OCI-LY7 (cell line): ENCODE measurements at regions not wholly inside any gene's neighbourhood (a gene's known extent, or its start where the extent isn't known, plus 50 kb on each side); places are given as distances from the start of the nearest gene placed in this dataset.

ENCODE experiments used
- BruUV-seq: library from RNA; stranded (reverse); fragments of 400-500 nt; replicated peaks from 2 replicates; lab custom pipeline; 2021; lab: Mats Ljungman, UMichigan
- CTCF ChIA-PET: fragments of 300-600 bp; sonication (Branson Sonifier 250); formaldehyde crosslinking; loops from one replicate; lab custom pipeline; 2022; ENCODE audit warnings: antibody characterized with exemption; ENCODE audit not compliant: unreplicated experiment; lab: Charles Lee
- POLR2A ChIA-PET: fragments of 300-600 bp; sonication (Branson Sonifier 250); formaldehyde crosslinking; loops from one replicate; lab custom pipeline; 2022; ENCODE audit warnings: antibody characterized with exemption; lab: Charles Lee
- DNase-seq: peaks from one replicate; pipeline ENCODE4 v3.0.0-alpha.2; 2015; ENCODE audit warnings: low spot score
- H2AFZ ChIP-seq: fragments of 200-600 bp; sonication (generic), shearing (Covaris generic); 2 replicates; pipeline ENCODE4 v1.6.1; 2014; ENCODE audit warnings: mild to moderate bottlenecking, antibody characterized with exemption, low read length, moderate library complexity
- H3K27ac ChIP-seq: fragments of 200-600 bp; sonication (generic); 2 replicates; pipeline ENCODE4 v1.5.1; 2014; ENCODE audit warnings: mixed run types, low read depth, mild to moderate bottlenecking, moderate library complexity, low read length, inconsistent platforms; ENCODE audit not compliant: poor library complexity, severe bottlenecking
- H3K36me3 ChIP-seq: fragments of 200-600 bp; sonication (generic); 2 replicates; pipeline ENCODE4 v1.6.1; 2014; ENCODE audit warnings: mild to moderate bottlenecking, antibody characterized with exemption, low read length, moderate library complexity, mixed read lengths; ENCODE audit not compliant: insufficient read depth
- H3K4me1 ChIP-seq: fragments of 200-600 bp; sonication (generic); 2 replicates; pipeline ENCODE4 v1.5.1; 2014; ENCODE audit warnings: mild to moderate bottlenecking, low read length; ENCODE audit not compliant: insufficient read depth, poor library complexity, severe bottlenecking
- H3K4me2 ChIP-seq: fragments of 200-600 bp; sonication (generic); 2 replicates; pipeline ENCODE4 v1.6.1; 2014; ENCODE audit warnings: mild to moderate bottlenecking, low read length
- H3K4me3 ChIP-seq: fragments of 200-600 bp; sonication (generic); 2 replicates; pipeline ENCODE4 v1.5.1; 2014; ENCODE audit warnings: mild to moderate bottlenecking, low read depth, low read length; ENCODE audit not compliant: poor library complexity, severe bottlenecking
- H3K79me2 ChIP-seq: fragments of 200-600 bp; sonication (generic); 2 replicates; pipeline ENCODE4 v1.6.1; 2016; ENCODE audit warnings: low read depth, mild to moderate bottlenecking, low read length, moderate library complexity, mixed read lengths; ENCODE audit not compliant: insufficient read depth
- H3K9me2 ChIP-seq: fragments of 200-600 bp; sonication (generic); 2 replicates; pipeline ENCODE4 v1.6.1; 2016; ENCODE audit warnings: mild to moderate bottlenecking, low read length, mixed read lengths; ENCODE audit not compliant: insufficient read depth
- H3K9me3 ChIP-seq: fragments of 200-600 bp; sonication (generic); 2 replicates; pipeline ENCODE4 v1.6.1; 2014; ENCODE audit warnings: mild to moderate bottlenecking, mixed run types, low read length, mixed read lengths
- H4K20me1 ChIP-seq: fragments of 200-600 bp; sonication (generic); 2 replicates; pipeline ENCODE4 v1.6.1; 2014; ENCODE audit warnings: mild to moderate bottlenecking, antibody characterized with exemption, low read length, moderate library complexity, mixed read lengths; ENCODE audit not compliant: insufficient read depth
- EZH2phosphoT487 ChIP-seq: fragments of 200-600 bp; sonication (generic); IDR thresholded peaks from 2 replicates; pipeline ENCODE4 v1.6.1; 2018; ENCODE audit warnings: low read depth, borderline replicate concordance, mild to moderate bottlenecking, mixed run types, antibody characterized with exemption, low read length, moderate library complexity, mixed read lengths
- intact Hi-C: fragments of 100-400 bp; cut with micrococcal nuclease; formaldehyde crosslinking; loops from one replicate; pipeline ENCODE4 v1.10.0; 2022; ENCODE audit not compliant: unreplicated experiment
- TF ChIP-seq, protein P1 (sequence below): fragments of 200-600 bp; sonication (generic); conservative IDR thresholded peaks from 2 replicates; pipeline ENCODE4 v1.5.1; 2014; ENCODE audit warnings: mild to moderate bottlenecking, antibody characterized with exemption, low read length, moderate library complexity, mixed read lengths

DNA sequence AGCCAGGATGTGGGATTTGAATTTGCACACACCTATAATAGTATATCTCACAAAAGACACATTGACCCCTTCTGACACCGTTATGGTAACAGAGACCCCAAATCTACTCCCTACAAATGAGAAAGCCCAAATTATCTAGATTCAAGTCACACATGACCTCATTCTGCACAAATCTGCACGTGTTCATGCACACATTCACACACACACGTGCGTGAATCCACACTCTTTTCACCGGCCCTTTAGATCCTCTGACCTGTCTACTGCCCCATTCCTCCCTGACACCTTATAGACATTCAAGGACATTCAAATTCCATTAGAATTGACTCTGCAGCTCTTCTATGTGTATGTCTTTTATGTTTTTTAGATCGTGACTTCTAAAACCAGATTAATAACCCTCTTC is 627.8 kb upstream of the ID2 start:
- Histone ChIP-seq H3K9me3 (peaks cover 15% of the 10 kb centered on the region; the same call in 1 of the 2 replicates), H3K4me3 (no peak overlapping the region), H3K36me3 (no peaks in the 10 kb centered on the region), H3K79me2 (no peaks in the 10 kb centered on the region), H3K27ac (no peak overlapping the region), H3K4me2 (no peak overlapping the region), H2AFZ (no peak overlapping the region), H3K9me2 (no peaks in the 10 kb centered on the region), H3K4me1 (peaks cover 36% of the 10 kb centered on the region), H4K20me1 (no peaks in the 10 kb centered on the region)
- TF ChIP-seq EZH2phosphoT487, result no peak
- CTCF ChIA-PET, result no interaction called here
- intact Hi-C loops, result no loop called here
- DNase-seq, result no peak
- POLR2A ChIA-PET, result interaction anchor here (1.1 to 1.3 kb wide), 2 partner anchors 8 to 10 kb away, joined by 4 to 5 read pairs; no protein-coding TSS in a partner anchor
- BruUV-seq, result no TSS peak

DNA sequence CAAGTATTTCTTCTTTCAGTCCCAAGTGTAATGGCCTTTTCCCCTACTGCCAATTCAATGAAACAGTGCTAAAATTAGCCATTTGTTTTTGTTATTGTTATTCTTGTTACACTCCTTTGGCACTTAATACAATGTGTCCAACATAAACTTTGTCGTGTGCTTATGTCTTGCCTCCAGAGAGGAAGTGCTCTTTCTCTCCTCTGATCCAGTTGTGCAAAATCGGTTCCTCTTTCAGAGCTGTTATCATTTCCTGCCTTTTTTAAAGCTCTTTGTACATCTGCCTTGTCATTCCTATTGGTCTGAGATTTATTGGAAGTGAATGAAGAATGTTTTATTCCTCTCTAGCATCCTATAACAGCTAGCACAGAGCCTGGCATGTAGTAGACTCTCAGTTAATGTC is 623.2 kb upstream of the ID2 start:
- H3K9me2 ChIP-seq, result no peaks in the 10 kb centered on the region
- POLR2A ChIA-PET, result no interaction called here
- no TSS peak for BruUV-seq
- CTCF ChIA-PET, result no interaction called here
- intact Hi-C loops, result no loop called here
- no peaks in the 10 kb centered on the region for H4K20me1 ChIP-seq
- peak overlapping the region; percentile 13 for H3K27ac ChIP-seq
- peaks cover 16% of the 10 kb centered on the region; the same call in 1 of the 2 replicates for H3K9me3 ChIP-seq
- H3K4me2 ChIP-seq, result peak overlapping the region; percentile 46
- H3K4me3 ChIP-seq, result peak overlapping the region; percentile 3
- no peaks in the 10 kb centered on the region for H3K36me3 ChIP-seq
- peak overlapping the region; percentile 61; the same call in 1 of the 2 replicates for H2AFZ ChIP-seq
- peaks cover 37% of the 10 kb centered on the region for H3K4me1 ChIP-seq
- TF ChIP-seq EZH2phosphoT487, result no peak
- TF ChIP-seq, protein P1, sequence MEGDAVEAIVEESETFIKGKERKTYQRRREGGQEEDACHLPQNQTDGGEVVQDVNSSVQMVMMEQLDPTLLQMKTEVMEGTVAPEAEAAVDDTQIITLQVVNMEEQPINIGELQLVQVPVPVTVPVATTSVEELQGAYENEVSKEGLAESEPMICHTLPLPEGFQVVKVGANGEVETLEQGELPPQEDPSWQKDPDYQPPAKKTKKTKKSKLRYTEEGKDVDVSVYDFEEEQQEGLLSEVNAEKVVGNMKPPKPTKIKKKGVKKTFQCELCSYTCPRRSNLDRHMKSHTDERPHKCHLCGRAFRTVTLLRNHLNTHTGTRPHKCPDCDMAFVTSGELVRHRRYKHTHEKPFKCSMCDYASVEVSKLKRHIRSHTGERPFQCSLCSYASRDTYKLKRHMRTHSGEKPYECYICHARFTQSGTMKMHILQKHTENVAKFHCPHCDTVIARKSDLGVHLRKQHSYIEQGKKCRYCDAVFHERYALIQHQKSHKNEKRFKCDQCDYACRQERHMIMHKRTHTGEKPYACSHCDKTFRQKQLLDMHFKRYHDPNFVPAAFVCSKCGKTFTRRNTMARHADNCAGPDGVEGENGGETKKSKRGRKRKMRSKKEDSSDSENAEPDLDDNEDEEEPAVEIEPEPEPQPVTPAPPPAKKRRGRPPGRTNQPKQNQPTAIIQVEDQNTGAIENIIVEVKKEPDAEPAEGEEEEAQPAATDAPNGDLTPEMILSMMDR, result no peak
- no peaks in the 10 kb centered on the region for H3K79me2 ChIP-seq
- peak; percentile 74 for DNase-seq

DNA sequence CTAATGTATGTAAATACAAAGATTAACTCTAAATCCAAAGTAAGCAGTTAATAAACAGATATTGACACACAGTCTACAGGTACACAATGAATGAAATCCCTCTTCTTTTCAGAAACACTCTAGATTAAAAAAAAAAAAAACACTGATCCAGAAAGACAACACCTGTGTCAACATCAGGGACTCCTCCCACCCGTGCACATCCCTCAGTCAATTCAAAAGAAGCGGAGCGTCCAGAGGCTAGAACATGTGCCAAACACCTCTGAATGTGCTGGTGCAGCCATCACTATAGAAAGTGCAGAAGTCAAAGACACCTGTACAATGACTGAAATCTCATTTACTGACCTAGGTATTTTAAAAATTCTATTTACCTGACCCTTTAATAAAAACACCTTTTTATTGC is 622.6 kb upstream of the ID2 start:
- no peaks in the 10 kb centered on the region for H3K36me3 ChIP-seq
- H3K4me3 ChIP-seq, result no peak overlapping the region
- peaks cover 31% of the 10 kb centered on the region for H3K4me1 ChIP-seq
- no peak overlapping the region for H3K27ac ChIP-seq
- CTCF ChIA-PET, result no interaction called here
- peaks cover 22% of the 10 kb centered on the region; the same call in 1 of the 2 replicates for H3K9me3 ChIP-seq
- no TSS peak for BruUV-seq
- no peaks in the 10 kb centered on the region for H3K79me2 ChIP-seq
- no peaks in the 10 kb centered on the region for H3K9me2 ChIP-seq
- no peak for TF ChIP-seq EZH2phosphoT487
- TF ChIP-seq, protein P1, result no peak
- peak overlapping the region; percentile 46 for H3K4me2 ChIP-seq
- intact Hi-C loops, result no loop called here
- DNase-seq, result no peak
- no peak overlapping the region; the same call in 1 of the 2 replicates for H2AFZ ChIP-seq
- POLR2A ChIA-PET, result no interaction called here
- H4K20me1 ChIP-seq, result no peaks in the 10 kb centered on the region
